Astrocyte (in vitro differentiated cells and primary cell): ENCODE measurements at regions not wholly inside any gene's neighbourhood (a gene's known extent, or its start where the extent isn't known, plus 50 kb on each side); places are given as distances from the start of the nearest gene placed in this dataset.

Experiments used
- EZH2 ChIP-seq: IDR thresholded peaks from 2 replicates; pipeline ENCODE4 v1.6.1; 2012; ENCODE audit warnings: mild to moderate bottlenecking, low read length, inconsistent platforms; ENCODE audit not compliant: insufficient read depth
- TF ChIP-seq, protein P1 (sequence below): IDR thresholded peaks from 2 replicates; pipeline ENCODE4 v1.5.1; 2011; ENCODE audit warnings: low read depth, mild to moderate bottlenecking, inconsistent platforms, low read length, moderate library complexity; ENCODE audit not compliant: insufficient read depth

DNA sequence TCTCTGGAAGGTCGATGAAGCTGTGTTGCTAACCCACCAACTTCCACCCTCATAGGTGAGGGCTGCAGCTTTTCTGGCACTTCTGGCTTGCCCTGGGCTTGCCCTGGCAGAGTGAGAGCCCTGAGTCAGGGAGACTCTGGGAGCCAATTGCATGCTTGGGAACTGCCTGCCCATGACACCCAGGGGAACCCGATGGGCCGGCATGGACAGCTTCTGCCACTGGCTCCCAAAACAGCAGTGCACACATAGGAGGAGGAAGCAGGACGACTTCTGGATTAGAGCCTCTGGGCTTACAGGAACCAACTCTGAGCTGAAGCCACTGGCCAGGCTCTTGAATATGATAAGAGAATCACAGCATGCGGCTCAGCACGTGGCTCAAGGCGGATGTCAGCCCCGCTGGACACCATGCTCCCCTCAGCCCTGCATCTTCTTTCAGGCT lies 135.2 kb upstream of the UNC5B start:
- TF ChIP-seq, protein P1, sequence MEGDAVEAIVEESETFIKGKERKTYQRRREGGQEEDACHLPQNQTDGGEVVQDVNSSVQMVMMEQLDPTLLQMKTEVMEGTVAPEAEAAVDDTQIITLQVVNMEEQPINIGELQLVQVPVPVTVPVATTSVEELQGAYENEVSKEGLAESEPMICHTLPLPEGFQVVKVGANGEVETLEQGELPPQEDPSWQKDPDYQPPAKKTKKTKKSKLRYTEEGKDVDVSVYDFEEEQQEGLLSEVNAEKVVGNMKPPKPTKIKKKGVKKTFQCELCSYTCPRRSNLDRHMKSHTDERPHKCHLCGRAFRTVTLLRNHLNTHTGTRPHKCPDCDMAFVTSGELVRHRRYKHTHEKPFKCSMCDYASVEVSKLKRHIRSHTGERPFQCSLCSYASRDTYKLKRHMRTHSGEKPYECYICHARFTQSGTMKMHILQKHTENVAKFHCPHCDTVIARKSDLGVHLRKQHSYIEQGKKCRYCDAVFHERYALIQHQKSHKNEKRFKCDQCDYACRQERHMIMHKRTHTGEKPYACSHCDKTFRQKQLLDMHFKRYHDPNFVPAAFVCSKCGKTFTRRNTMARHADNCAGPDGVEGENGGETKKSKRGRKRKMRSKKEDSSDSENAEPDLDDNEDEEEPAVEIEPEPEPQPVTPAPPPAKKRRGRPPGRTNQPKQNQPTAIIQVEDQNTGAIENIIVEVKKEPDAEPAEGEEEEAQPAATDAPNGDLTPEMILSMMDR: no peak
- TF ChIP-seq EZH2: no peak
